Sigmoid colon (tissue), 4 donors: ENCODE measurements at regions not wholly inside any gene's neighbourhood (a gene's known extent, or its start where the extent isn't known, plus 50 kb on each side); places are given as distances from the start of the nearest gene placed in this dataset.
"Not testable (repeated sequence)": the region's sequence is repeated elsewhere in the genome, so short reads cannot be mapped to it uniquely, and the experiment has no call there.

Experiments
- EP300 ChIP-seq, 4 donors: sonication (generic); formaldehyde crosslinking; IDR thresholded peaks; one replicate each; pipeline ENCODE4 v1.6.1; 2017; ENCODE audit warnings: antibody characterized with exemption in 4 of 4
- POLR2A ChIP-seq, 2 donors: fragments of 450-650 bp; IDR thresholded peaks; one replicate each; pipeline ENCODE4 v1.6.1; 2016; ENCODE audit warnings: antibody characterized with exemption in 2 of 2, mild to moderate bottlenecking in 2 of 2, moderate library complexity in 2 of 2
- POLR2AphosphoS5 ChIP-seq, 4 donors: sonication (generic); formaldehyde crosslinking; IDR thresholded peaks; one replicate each; pipeline ENCODE4 v1.6.1; 2017; ENCODE audit warnings: antibody characterized with exemption in 4 of 4
- TF ChIP-seq, protein P1 (sequence below), 4 experiments: fragments of 450-650 bp in 3 of 4; fragments of 200-600 bp in 1 of 4; IDR thresholded peaks; one replicate each; pipeline ENCODE4 v1.5.1; 2016 to 2019; ENCODE audit warnings: antibody characterized with exemption in 4 of 4, mild to moderate bottlenecking in 3 of 4, moderate library complexity in 2 of 4

GRCh38 chr11:128031538-128032134 is 555.7 kb downstream of the ETS1 start:
- TF ChIP-seq, protein P1, sequence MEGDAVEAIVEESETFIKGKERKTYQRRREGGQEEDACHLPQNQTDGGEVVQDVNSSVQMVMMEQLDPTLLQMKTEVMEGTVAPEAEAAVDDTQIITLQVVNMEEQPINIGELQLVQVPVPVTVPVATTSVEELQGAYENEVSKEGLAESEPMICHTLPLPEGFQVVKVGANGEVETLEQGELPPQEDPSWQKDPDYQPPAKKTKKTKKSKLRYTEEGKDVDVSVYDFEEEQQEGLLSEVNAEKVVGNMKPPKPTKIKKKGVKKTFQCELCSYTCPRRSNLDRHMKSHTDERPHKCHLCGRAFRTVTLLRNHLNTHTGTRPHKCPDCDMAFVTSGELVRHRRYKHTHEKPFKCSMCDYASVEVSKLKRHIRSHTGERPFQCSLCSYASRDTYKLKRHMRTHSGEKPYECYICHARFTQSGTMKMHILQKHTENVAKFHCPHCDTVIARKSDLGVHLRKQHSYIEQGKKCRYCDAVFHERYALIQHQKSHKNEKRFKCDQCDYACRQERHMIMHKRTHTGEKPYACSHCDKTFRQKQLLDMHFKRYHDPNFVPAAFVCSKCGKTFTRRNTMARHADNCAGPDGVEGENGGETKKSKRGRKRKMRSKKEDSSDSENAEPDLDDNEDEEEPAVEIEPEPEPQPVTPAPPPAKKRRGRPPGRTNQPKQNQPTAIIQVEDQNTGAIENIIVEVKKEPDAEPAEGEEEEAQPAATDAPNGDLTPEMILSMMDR (IDR thresholded peaks at IDR 0.05): peak; percentile 24 to 63 (median 46)
- not testable (repeated sequence) for TF ChIP-seq POLR2AphosphoS5, POLR2A, EP300 (IDR thresholded peaks at IDR 0.05)
